ENCODE measurements at regions not wholly inside any gene's neighbourhood (a gene's known extent, or its start where the extent isn't known, plus 50 kb on each side); places are given as distances from the start of the nearest gene placed in this dataset.

DNA sequence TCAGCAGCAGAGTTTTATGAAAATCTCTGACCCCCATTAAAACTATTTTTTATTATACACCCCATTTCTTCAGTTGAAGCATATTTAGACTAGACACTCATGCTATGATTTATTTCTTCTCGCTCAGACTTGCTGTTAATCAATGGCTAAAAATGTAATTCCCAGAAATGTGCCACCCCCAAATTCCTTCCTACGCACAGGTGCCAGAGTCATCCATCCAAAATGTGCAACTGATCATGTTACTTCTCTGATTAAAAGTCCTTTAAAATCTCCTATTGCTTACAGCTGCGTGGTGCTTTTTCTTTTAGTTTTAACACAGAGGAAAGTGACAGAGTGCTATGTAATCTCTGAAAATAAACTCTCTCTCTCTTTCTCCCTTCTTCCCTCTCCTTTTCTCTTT, 954.4 kb downstream of the NCAM2 start:
- TF ChIP-seq, protein P1, sequence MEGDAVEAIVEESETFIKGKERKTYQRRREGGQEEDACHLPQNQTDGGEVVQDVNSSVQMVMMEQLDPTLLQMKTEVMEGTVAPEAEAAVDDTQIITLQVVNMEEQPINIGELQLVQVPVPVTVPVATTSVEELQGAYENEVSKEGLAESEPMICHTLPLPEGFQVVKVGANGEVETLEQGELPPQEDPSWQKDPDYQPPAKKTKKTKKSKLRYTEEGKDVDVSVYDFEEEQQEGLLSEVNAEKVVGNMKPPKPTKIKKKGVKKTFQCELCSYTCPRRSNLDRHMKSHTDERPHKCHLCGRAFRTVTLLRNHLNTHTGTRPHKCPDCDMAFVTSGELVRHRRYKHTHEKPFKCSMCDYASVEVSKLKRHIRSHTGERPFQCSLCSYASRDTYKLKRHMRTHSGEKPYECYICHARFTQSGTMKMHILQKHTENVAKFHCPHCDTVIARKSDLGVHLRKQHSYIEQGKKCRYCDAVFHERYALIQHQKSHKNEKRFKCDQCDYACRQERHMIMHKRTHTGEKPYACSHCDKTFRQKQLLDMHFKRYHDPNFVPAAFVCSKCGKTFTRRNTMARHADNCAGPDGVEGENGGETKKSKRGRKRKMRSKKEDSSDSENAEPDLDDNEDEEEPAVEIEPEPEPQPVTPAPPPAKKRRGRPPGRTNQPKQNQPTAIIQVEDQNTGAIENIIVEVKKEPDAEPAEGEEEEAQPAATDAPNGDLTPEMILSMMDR (IDR thresholded peaks at IDR 0.05) = no peak
- TF ChIP-seq NFYB (CRISPR knock-in tag; conservative IDR thresholded peaks at IDR 0.05; ENCODE audit: low read depth) (no peak), FOXJ3 (CRISPR knock-in tag; IDR thresholded peaks at IDR 0.05; ENCODE audit: borderline replicate concordance) (no peak), GABPB1 (CRISPR knock-in tag; IDR thresholded peaks at IDR 0.05) (no peak), FOXP1 (CRISPR knock-in tag; IDR thresholded peaks at IDR 0.05; ENCODE audit: borderline replicate concordance) (no peak), TP53 (CRISPR knock-in tag; IDR thresholded peaks at IDR 0.05) (no peak)
- TF ChIP-seq, protein P2, sequence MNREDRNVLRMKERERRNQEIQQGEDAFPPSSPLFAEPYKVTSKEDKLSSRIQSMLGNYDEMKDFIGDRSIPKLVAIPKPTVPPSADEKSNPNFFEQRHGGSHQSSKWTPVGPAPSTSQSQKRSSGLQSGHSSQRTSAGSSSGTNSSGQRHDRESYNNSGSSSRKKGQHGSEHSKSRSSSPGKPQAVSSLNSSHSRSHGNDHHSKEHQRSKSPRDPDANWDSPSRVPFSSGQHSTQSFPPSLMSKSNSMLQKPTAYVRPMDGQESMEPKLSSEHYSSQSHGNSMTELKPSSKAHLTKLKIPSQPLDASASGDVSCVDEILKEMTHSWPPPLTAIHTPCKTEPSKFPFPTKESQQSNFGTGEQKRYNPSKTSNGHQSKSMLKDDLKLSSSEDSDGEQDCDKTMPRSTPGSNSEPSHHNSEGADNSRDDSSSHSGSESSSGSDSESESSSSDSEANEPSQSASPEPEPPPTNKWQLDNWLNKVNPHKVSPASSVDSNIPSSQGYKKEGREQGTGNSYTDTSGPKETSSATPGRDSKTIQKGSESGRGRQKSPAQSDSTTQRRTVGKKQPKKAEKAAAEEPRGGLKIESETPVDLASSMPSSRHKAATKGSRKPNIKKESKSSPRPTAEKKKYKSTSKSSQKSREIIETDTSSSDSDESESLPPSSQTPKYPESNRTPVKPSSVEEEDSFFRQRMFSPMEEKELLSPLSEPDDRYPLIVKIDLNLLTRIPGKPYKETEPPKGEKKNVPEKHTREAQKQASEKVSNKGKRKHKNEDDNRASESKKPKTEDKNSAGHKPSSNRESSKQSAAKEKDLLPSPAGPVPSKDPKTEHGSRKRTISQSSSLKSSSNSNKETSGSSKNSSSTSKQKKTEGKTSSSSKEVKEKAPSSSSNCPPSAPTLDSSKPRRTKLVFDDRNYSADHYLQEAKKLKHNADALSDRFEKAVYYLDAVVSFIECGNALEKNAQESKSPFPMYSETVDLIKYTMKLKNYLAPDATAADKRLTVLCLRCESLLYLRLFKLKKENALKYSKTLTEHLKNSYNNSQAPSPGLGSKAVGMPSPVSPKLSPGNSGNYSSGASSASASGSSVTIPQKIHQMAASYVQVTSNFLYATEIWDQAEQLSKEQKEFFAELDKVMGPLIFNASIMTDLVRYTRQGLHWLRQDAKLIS (CRISPR knock-in tag; IDR thresholded peaks at IDR 0.05; ENCODE audit: borderline replicate concordance) = no peak
- TF ChIP-seq, protein P3, sequence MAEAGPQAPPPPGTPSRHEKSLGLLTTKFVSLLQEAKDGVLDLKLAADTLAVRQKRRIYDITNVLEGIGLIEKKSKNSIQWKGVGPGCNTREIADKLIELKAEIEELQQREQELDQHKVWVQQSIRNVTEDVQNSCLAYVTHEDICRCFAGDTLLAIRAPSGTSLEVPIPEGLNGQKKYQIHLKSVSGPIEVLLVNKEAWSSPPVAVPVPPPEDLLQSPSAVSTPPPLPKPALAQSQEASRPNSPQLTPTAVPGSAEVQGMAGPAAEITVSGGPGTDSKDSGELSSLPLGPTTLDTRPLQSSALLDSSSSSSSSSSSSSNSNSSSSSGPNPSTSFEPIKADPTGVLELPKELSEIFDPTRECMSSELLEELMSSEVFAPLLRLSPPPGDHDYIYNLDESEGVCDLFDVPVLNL (CRISPR knock-in tag; IDR thresholded peaks at IDR 0.05; ENCODE audit: borderline replicate concordance, low read depth) = no peak
- TF ChIP-seq, protein P4, sequence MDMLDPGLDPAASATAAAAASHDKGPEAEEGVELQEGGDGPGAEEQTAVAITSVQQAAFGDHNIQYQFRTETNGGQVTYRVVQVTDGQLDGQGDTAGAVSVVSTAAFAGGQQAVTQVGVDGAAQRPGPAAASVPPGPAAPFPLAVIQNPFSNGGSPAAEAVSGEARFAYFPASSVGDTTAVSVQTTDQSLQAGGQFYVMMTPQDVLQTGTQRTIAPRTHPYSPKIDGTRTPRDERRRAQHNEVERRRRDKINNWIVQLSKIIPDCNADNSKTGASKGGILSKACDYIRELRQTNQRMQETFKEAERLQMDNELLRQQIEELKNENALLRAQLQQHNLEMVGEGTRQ (CRISPR knock-in tag; IDR thresholded peaks at IDR 0.05) = no peak

All from WTC11 (cell line).